SK-N-SH (cell line): ENCODE measurements at regions not wholly inside any gene's neighbourhood (a gene's known extent, or its start where the extent isn't known, plus 50 kb on each side); places are given as distances from the start of the nearest gene placed in this dataset.

Experiments
- CTCF ChIA-PET: fragments of 300-600, 350-600 bp; formaldehyde crosslinking; extraction: SDS; loops from one replicate; lab custom pipeline; 2021; lab: Yijun Ruan, JAX
- POLR2A ChIA-PET: fragments of 350-600 bp; sonication (Branson Sonifier 250); formaldehyde crosslinking; extraction: SDS; loops from one replicate; lab custom pipeline; 2020; ENCODE audit warnings: antibody characterized with exemption, inconsistent platforms; lab: Yijun Ruan, JAX
- DNase-seq: peaks from one replicate; pipeline ENCODE4 v3.0.0; 2012
- H2AFZ ChIP-seq: fragments of 200-600 bp; sonication (generic); 2 replicates; pipeline ENCODE4 v1.8.1; 2016; ENCODE audit warnings: antibody characterized with exemption, mild to moderate bottlenecking, low read depth
- H3F3A ChIP-seq: fragments of 200-600 bp; sonication (generic); replicated peaks from 2 replicates; pipeline ENCODE3; 2016; ENCODE audit warnings: antibody characterized with exemption, mild to moderate bottlenecking; ENCODE audit not compliant: insufficient read depth
- H3K27ac ChIP-seq, 2 experiments: fragments of 200-500 bp in 1 of 2; fragments of 200-600 bp in 1 of 2; sonication (Bioruptor generic) in 1 of 2; sonication (generic), shearing (Covaris generic) in 1 of 2; 2 replicates each; pipeline versions ENCODE4 v1.5.1 to v1.6.1; 2014 to 2016; ENCODE audit warnings: low read depth in 2 of 2, inconsistent platforms in 1 of 2, low read length in 1 of 2, mild to moderate bottlenecking in 1 of 2, mixed read lengths in 1 of 2
- H3K27me3 ChIP-seq: fragments of 200-600 bp; sonication (generic), shearing (Covaris generic); 2 replicates; pipeline ENCODE4 v1.6.1; 2016; ENCODE audit warnings: mixed run types; ENCODE audit not compliant: insufficient read depth
- H3K36me3 ChIP-seq, 2 experiments: fragments of 200-500 bp in 1 of 2; fragments of 200-600 bp in 1 of 2; sonication (Bioruptor generic) in 1 of 2; sonication (generic) in 1 of 2; replicated peaks in 1 of 2; 2 replicates each; pipeline versions ENCODE3 to v1.5.1; 2014 to 2016; ENCODE audit warnings: low read length in 1 of 2, mild to moderate bottlenecking in 1 of 2; ENCODE audit not compliant: insufficient read depth in 2 of 2, control insufficient read depth in 1 of 2
- H3K4me1 ChIP-seq, 2 experiments: fragments of 200-500 bp in 1 of 2; fragments of 200-600 bp in 1 of 2; sonication (Bioruptor generic) in 1 of 2; sonication (generic), shearing (Covaris generic) in 1 of 2; 2 replicates each; pipeline versions ENCODE4 v1.5.1 to v1.6.1; 2014 to 2016; ENCODE audit warnings: low read depth in 1 of 2, low read length in 1 of 2, mixed run types in 1 of 2; ENCODE audit not compliant: insufficient read depth in 2 of 2, control insufficient read depth in 1 of 2
- H3K4me2 ChIP-seq: fragments of 200-600 bp; sonication (generic), shearing (Covaris generic); 2 replicates; pipeline ENCODE4 v1.6.1; 2017; ENCODE audit warnings: mixed run types
- H3K4me3 ChIP-seq, 2 experiments: fragments of 200-500 bp in 1 of 2; fragments of 200-600 bp in 1 of 2; sonication (Bioruptor generic) in 1 of 2; sonication (generic), shearing (Covaris generic) in 1 of 2; 2 replicates each; pipeline versions ENCODE4 v1.5.1 to v1.8.1; 2014 to 2016; ENCODE audit warnings: low read depth in 2 of 2, inconsistent platforms in 1 of 2, low read length in 1 of 2, mild to moderate bottlenecking in 1 of 2, mixed read lengths in 1 of 2, moderate library complexity in 1 of 2
- H3K79me2 ChIP-seq: fragments of 200-600 bp; sonication (generic); 2 replicates; pipeline ENCODE4 v1.8.1; 2017; ENCODE audit warnings: mild to moderate bottlenecking; ENCODE audit not compliant: insufficient read depth
- H3K9ac ChIP-seq: fragments of 200-600 bp; sonication (generic); 2 replicates; pipeline ENCODE4 v1.6.1; 2017; ENCODE audit warnings: mixed run types
- H3K9me2 ChIP-seq: fragments of 200-600 bp; sonication (generic); 2 replicates; pipeline ENCODE4 v1.6.1; 2017; ENCODE audit warnings: mixed run types
- H3K9me3 ChIP-seq: fragments of 200-600 bp; sonication (generic); 2 replicates; pipeline ENCODE4 v1.6.1; 2017; ENCODE audit warnings: mixed run types, mild to moderate bottlenecking, moderate library complexity
- H4K20me1 ChIP-seq: fragments of 200-600 bp; sonication (generic); 2 replicates; pipeline ENCODE4 v1.6.1; 2017; ENCODE audit warnings: mild to moderate bottlenecking, mixed run types; ENCODE audit not compliant: insufficient read depth
- CHD2 ChIP-seq: fragments of 150-350 bp; IDR thresholded peaks from 2 replicates; pipeline ENCODE4 v1.6.1; 2018; ENCODE audit warnings: low read length; ENCODE audit not compliant: partially characterized antibody
- CTCF ChIP-seq: fragments of 200-600 bp; sonication (generic); IDR thresholded peaks from 2 replicates; pipeline ENCODE4 v1.6.1; 2017; ENCODE audit warnings: antibody characterized with exemption, mild to moderate bottlenecking, moderate library complexity
- ELF1 ChIP-seq: IDR thresholded peaks from 2 replicates; pipeline ENCODE4 v1.4.0; 2012
- EZH2phosphoT487 ChIP-seq: fragments of 200-600 bp; sonication (generic); IDR thresholded peaks from 2 replicates; pipeline ENCODE4 v1.6.1; 2017; ENCODE audit warnings: low read depth, mixed run types, mild to moderate bottlenecking, antibody characterized with exemption, moderate library complexity, borderline replicate concordance
- FOSL2 ChIP-seq: IDR thresholded peaks from 2 replicates; pipeline ENCODE4 v1.4.0; 2012; ENCODE audit warnings: low read depth, mild to moderate bottlenecking, moderate library complexity, borderline replicate concordance
- FOXJ3 ChIP-seq: sonication (generic); formaldehyde crosslinking; IDR thresholded peaks from 2 replicates; pipeline ENCODE4 v1.5.1; 2020; ENCODE audit warnings: mild to moderate bottlenecking, missing genetic modification reagents
- FOXM1 ChIP-seq: IDR thresholded peaks from 2 replicates; pipeline ENCODE4 v1.4.0; 2012; ENCODE audit warnings: low read depth, mild to moderate bottlenecking
- JUND ChIP-seq: IDR thresholded peaks from 2 replicates; pipeline ENCODE4 v1.4.0; 2012
- MEF2A ChIP-seq: IDR thresholded peaks from 2 replicates; pipeline ENCODE4 v1.4.0; 2012; ENCODE audit warnings: low read depth, borderline replicate concordance
- MXI1 ChIP-seq: IDR thresholded peaks from 2 replicates; pipeline ENCODE4 v1.6.1; 2012; ENCODE audit warnings: mild to moderate bottlenecking, low read depth, low read length, improper control_type of control experiment
- RAD21 ChIP-seq: IDR thresholded peaks from 2 replicates; pipeline ENCODE4 v1.6.1; 2012; ENCODE audit warnings: mild to moderate bottlenecking, low read length
- REST ChIP-seq: IDR thresholded peaks from 2 replicates; pipeline ENCODE4 v1.6.1; 2012; ENCODE audit warnings: mild to moderate bottlenecking, low read depth, low read length, moderate library complexity
- RXRA ChIP-seq: IDR thresholded peaks from 2 replicates; pipeline ENCODE4 v1.4.0; 2012; ENCODE audit warnings: low read depth, mild to moderate bottlenecking, borderline replicate concordance
- SMC3 ChIP-seq: IDR thresholded peaks from 2 replicates; pipeline ENCODE4 v1.6.1; 2012; ENCODE audit warnings: low read depth, low read length, improper control_type of control experiment
- TCF12 ChIP-seq: IDR thresholded peaks from 2 replicates; pipeline ENCODE4 v1.4.0; 2012
- TEAD4 ChIP-seq: IDR thresholded peaks from 2 replicates; pipeline ENCODE4 v1.4.0; 2012; ENCODE audit warnings: mild to moderate bottlenecking, borderline replicate concordance; ENCODE audit not compliant: insufficient read depth
- USF1 ChIP-seq: IDR thresholded peaks from 2 replicates; pipeline ENCODE4 v1.4.0; 2012; ENCODE audit warnings: low read depth, borderline replicate concordance
- USF2 ChIP-seq: fragments of 150-350 bp; IDR thresholded peaks from 2 replicates; pipeline ENCODE4 v1.6.1; 2017; ENCODE audit warnings: antibody characterized with exemption, low read length, low read depth, borderline replicate concordance
- WGBS: methylation state at CpG from one replicate; pipeline ENCODE4 v1.1.6; 2017; ENCODE audit warnings: low lambda C conversion rate; 5-methylcytosine and 5-hydroxymethylcytosine counted together

GRCh38 chr14:82366803-82367202, 833.1 kb upstream of the SEL1L start:
- Histone ChIP-seq H3F3A (no peaks in the 10 kb centered on the region), H3K9me2 (no peaks in the 10 kb centered on the region), H3K9ac (no peak overlapping the region), H3K79me2 (no peaks in the 10 kb centered on the region), H3K4me1 (no peaks in the 10 kb centered on the region), H4K20me1 (no peaks in the 10 kb centered on the region), H3K27ac (no peak overlapping the region), H3K36me3 (no peaks in the 10 kb centered on the region), H3K4me3 (no peak overlapping the region), H3K27me3 (no peaks in the 10 kb centered on the region), H2AFZ (no peak overlapping the region), H3K9me3 (peaks cover 3% of the 10 kb centered on the region; the same call in 1 of the 2 replicates), H3K4me2 (no peak overlapping the region)
- WGBS: 0% methylated on average over 2 of the region's 2 CpGs
- DNase-seq: no peak
- ChIA-PET POLR2A (no interaction called here), CTCF (no interaction called here)
- TF ChIP-seq REST (no peak), SMC3 (no peak), RXRA (no peak), TEAD4 (no peak), MEF2A (no peak), USF1 (no peak), FOXJ3 (CRISPR knock-in tag) (no peak), JUND (no peak), FOXM1 (no peak), TCF12 (no peak), CHD2 (no peak)

GRCh38 chr14:82379291-82379690, 845.6 kb upstream of the SEL1L start:
- H3K36me3 ChIP-seq: no peaks in the 10 kb centered on the region
- POLR2A ChIA-PET: no interaction called here
- no peak overlapping the region for H3K4me2 ChIP-seq
- no peak for DNase-seq
- CTCF ChIA-PET: no interaction called here
- H3K9me2 ChIP-seq: no peaks in the 10 kb centered on the region
- no peaks in the 10 kb centered on the region for H3K27me3 ChIP-seq
- no peak overlapping the region for H3K4me3 ChIP-seq
- H3K4me1 ChIP-seq: no peaks in the 10 kb centered on the region
- H4K20me1 ChIP-seq: no peaks in the 10 kb centered on the region
- H3K9me3 ChIP-seq: peaks cover 11% of the 10 kb centered on the region; the same call in 1 of the 2 replicates
- no peak overlapping the region for H3K9ac ChIP-seq
- H3K27ac ChIP-seq: no peak overlapping the region
- H2AFZ ChIP-seq: no peak overlapping the region
- no peaks in the 10 kb centered on the region for H3F3A ChIP-seq
- H3K79me2 ChIP-seq: no peaks in the 10 kb centered on the region
- 14% methylated on average over 2 of the region's 2 CpGs for WGBS
- no peak for TF ChIP-seq CTCF
- TF ChIP-seq SMC3: no peak
- TF ChIP-seq EZH2phosphoT487: no peak
- no peak for TF ChIP-seq TCF12
- no peak for TF ChIP-seq REST
- TF ChIP-seq FOSL2: no peak
- no peak for TF ChIP-seq ELF1
- TF ChIP-seq RAD21: no peak
- no peak for TF ChIP-seq MXI1
- TF ChIP-seq USF2: no peak
- no peak for TF ChIP-seq FOXM1
